WTC11 (cell line): ENCODE measurements at regions not wholly inside any gene's neighbourhood (a gene's known extent, or its start where the extent isn't known, plus 50 kb on each side); places are given as distances from the start of the nearest gene placed in this dataset.
"Not testable (repeated sequence)": the region's sequence is repeated elsewhere in the genome, so short reads cannot be mapped to it uniquely, and the experiment has no call there.

ENCODE experiments used
- ATAC-seq: fragments of 200-7000 bp; cut with Tn5 transposase; 2 replicates; pipeline ENCODE4 v1.10.0; 2021; ENCODE audit warnings: mild to moderate bottlenecking, moderate library complexity
- CTCF ChIA-PET: fragments of 300-600 bp; sonication (Branson Sonifier 250); formaldehyde crosslinking; loops from one replicate; lab custom pipeline; 2021; ENCODE audit warnings: antibody characterized with exemption; lab: Charles Lee
- POLR2A ChIA-PET: fragments of 350-600 bp; sonication (Branson Sonifier 250); formaldehyde crosslinking; loops from one replicate; lab custom pipeline; 2021; ENCODE audit warnings: antibody characterized with exemption; lab: Charles Lee
- DNase-seq: peaks from one replicate; pipeline ENCODE4 v3.0.0; 2021; ENCODE audit warnings: low spot score
- H3K27ac Mint-ChIP-seq: 2 replicates; pipeline ENCODE4 v1.8.0; 2021; ENCODE audit warnings: mixed read lengths
- H3K27me3 Mint-ChIP-seq: 2 replicates; pipeline ENCODE4 v1.8.0; 2021; ENCODE audit warnings: low read depth, mild to moderate bottlenecking, moderate library complexity, mixed read lengths
- H3K36me3 Mint-ChIP-seq: 2 replicates; pipeline ENCODE4 v1.8.0; 2021; ENCODE audit warnings: mixed read lengths
- H3K4me1 Mint-ChIP-seq: 2 replicates; pipeline ENCODE4 v1.8.0; 2022; ENCODE audit warnings: mixed read lengths
- H3K4me3 Mint-ChIP-seq: 2 replicates; pipeline ENCODE4 v1.8.0; 2021; ENCODE audit warnings: mild to moderate bottlenecking, moderate library complexity, mixed read lengths
- H3K9me3 Mint-ChIP-seq: 2 replicates; pipeline ENCODE4 v1.8.0; 2021; ENCODE audit warnings: mixed read lengths
- ATF1 ChIP-seq: sonication (generic); formaldehyde crosslinking; IDR thresholded peaks from 2 replicates; pipeline ENCODE4 v1.8.1; 2023; ENCODE audit warnings: mild to moderate bottlenecking, moderate library complexity, missing genetic modification reagents
- CREB1 ChIP-seq: sonication (generic); formaldehyde crosslinking; IDR thresholded peaks from 2 replicates; pipeline ENCODE4 v1.8.0; 2023; ENCODE audit warnings: mild to moderate bottlenecking, missing genetic modification reagents
- FOXP1 ChIP-seq: sonication (generic); formaldehyde crosslinking; IDR thresholded peaks from 2 replicates; pipeline ENCODE4 v1.8.0; 2022; ENCODE audit warnings: missing genetic modification reagents, mild to moderate bottlenecking, moderate library complexity, borderline replicate concordance
- GTF2I ChIP-seq: fragments of 250-450 bp; sonication (Bioruptor Pico); conservative IDR thresholded peaks from 2 replicates; pipeline ENCODE4 v1.4.0; 2021; ENCODE audit warnings: mild to moderate bottlenecking
- HMGA2 ChIP-seq: fragments of 250-450 bp; sonication (Bioruptor Pico); IDR thresholded peaks from 2 replicates; pipeline ENCODE4 v1.4.0; 2021; ENCODE audit warnings: mild to moderate bottlenecking, moderate library complexity
- KAT7 ChIP-seq: sonication (generic); formaldehyde crosslinking; IDR thresholded peaks from 2 replicates; pipeline ENCODE4 v1.8.1; 2023; ENCODE audit warnings: missing genetic modification reagents, mild to moderate bottlenecking, borderline replicate concordance
- NFE2L1 ChIP-seq: sonication (generic); formaldehyde crosslinking; IDR thresholded peaks from 2 replicates; pipeline ENCODE4 v1.8.1; 2023; ENCODE audit warnings: missing genetic modification reagents
- SP1 ChIP-seq: sonication (generic); formaldehyde crosslinking; conservative IDR thresholded peaks from 2 replicates; pipeline ENCODE4 v1.8.1; 2022; ENCODE audit warnings: missing genetic modification reagents
- TCF7 ChIP-seq: sonication (generic); formaldehyde crosslinking; IDR thresholded peaks from 2 replicates; pipeline ENCODE4 v1.8.0; 2022; ENCODE audit warnings: mild to moderate bottlenecking, low read depth, missing genetic modification reagents, moderate library complexity
- TEAD1 ChIP-seq: sonication (generic); formaldehyde crosslinking; IDR thresholded peaks from 2 replicates; pipeline ENCODE4 v1.8.0; 2022; ENCODE audit warnings: mild to moderate bottlenecking, missing genetic modification reagents
- TEAD4 ChIP-seq: sonication (generic); formaldehyde crosslinking; IDR thresholded peaks from 2 replicates; pipeline ENCODE4 v1.8.0; 2022; ENCODE audit warnings: mild to moderate bottlenecking, missing genetic modification reagents
- TP53 ChIP-seq: sonication (generic); formaldehyde crosslinking; IDR thresholded peaks from 2 replicates; pipeline ENCODE4 v1.8.1; 2023; ENCODE audit warnings: mild to moderate bottlenecking, missing genetic modification reagents
- ZNF121 ChIP-seq: sonication (generic); formaldehyde crosslinking; IDR thresholded peaks from 2 replicates; pipeline ENCODE4 v1.8.0; 2023; ENCODE audit warnings: missing genetic modification reagents
- ZNF138 ChIP-seq: sonication (generic); formaldehyde crosslinking; conservative IDR thresholded peaks from 2 replicates; pipeline ENCODE4 v1.8.1; 2022; ENCODE audit warnings: mild to moderate bottlenecking, moderate library complexity, missing genetic modification reagents
- ZNF423 ChIP-seq: fragments of 250-450 bp; sonication (Bioruptor Pico); IDR thresholded peaks from 2 replicates; pipeline ENCODE4 v2.1.2; 2022; ENCODE audit warnings: mild to moderate bottlenecking, moderate library complexity
- TF ChIP-seq, protein P1 (sequence below): fragments of 250-450 bp; sonication (Bioruptor Pico); IDR thresholded peaks from 2 replicates; pipeline ENCODE4 v1.8.0; 2021; ENCODE audit warnings: mild to moderate bottlenecking
- TF ChIP-seq, protein P2 (sequence below): fragments of 250-450 bp; sonication (Bioruptor Pico); IDR thresholded peaks from 2 replicates; pipeline ENCODE4 v1.9.0; 2021; ENCODE audit warnings: mild to moderate bottlenecking
- TF ChIP-seq, protein P3 (sequence below): sonication (generic); formaldehyde crosslinking; IDR thresholded peaks from 2 replicates; pipeline ENCODE4 v1.8.1; 2023; ENCODE audit warnings: mild to moderate bottlenecking, missing genetic modification reagents, moderate library complexity
- TF ChIP-seq, protein P4 (sequence below): sonication (generic); formaldehyde crosslinking; IDR thresholded peaks from 2 replicates; pipeline ENCODE4 v1.8.0; 2022; ENCODE audit warnings: mild to moderate bottlenecking, missing genetic modification reagents
- TF ChIP-seq, protein P5 (sequence below): sonication (generic); formaldehyde crosslinking; IDR thresholded peaks from 2 replicates; pipeline ENCODE4 v1.8.0; 2022; ENCODE audit warnings: mild to moderate bottlenecking, missing genetic modification reagents
- TF ChIP-seq, protein P6 (sequence below): fragments of 250-450 bp; sonication (Bioruptor Pico); IDR thresholded peaks from 2 replicates; pipeline ENCODE4 v1.9.0; 2021; ENCODE audit warnings: mild to moderate bottlenecking
- TF ChIP-seq, protein P7 (sequence below): fragments of 250-450 bp; sonication (Bioruptor Pico); IDR thresholded peaks from 2 replicates; pipeline ENCODE4 v1.9.0; 2021; ENCODE audit warnings: moderate library complexity, mild to moderate bottlenecking, inconsistent platforms, borderline replicate concordance

DNA sequence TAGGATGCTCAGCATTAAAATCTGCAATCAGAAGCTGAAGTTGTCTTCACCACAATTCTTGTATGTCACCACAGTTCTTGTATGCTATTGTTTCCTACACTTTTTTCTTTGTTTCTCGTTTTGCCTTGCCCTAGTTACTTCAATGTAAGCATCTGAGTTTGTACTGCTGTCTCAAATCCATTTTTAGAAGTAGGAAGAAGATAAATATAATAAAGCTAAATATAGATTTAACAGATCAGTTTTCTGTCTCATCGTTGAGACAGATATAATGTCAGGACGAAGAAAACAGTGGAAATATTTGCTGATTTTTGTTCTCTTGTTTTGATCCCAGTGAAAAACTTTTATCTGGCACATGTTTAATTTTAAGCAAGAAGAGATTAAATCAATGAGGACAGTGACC is 318.0 kb downstream of the QKI start:
- POLR2A ChIA-PET = interaction anchor here (0.6 kb wide), 1 partner anchor 130 kb away, joined by 3 read pairs; no protein-coding TSS in a partner anchor
- H3K27me3 Mint-ChIP-seq = no peaks in the 10 kb centered on the region; the same call in 1 of the 2 replicates
- CTCF ChIA-PET = no interaction called here
- H3K36me3 Mint-ChIP-seq = no peaks in the 10 kb centered on the region
- no peak overlapping the region for H3K27ac Mint-ChIP-seq
- no peak overlapping the region for H3K4me3 Mint-ChIP-seq
- DNase-seq = no peak
- no peak for TF ChIP-seq TEAD1 (CRISPR knock-in tag)
- no peak for TF ChIP-seq TP53 (CRISPR knock-in tag)
- TF ChIP-seq, protein P1, sequence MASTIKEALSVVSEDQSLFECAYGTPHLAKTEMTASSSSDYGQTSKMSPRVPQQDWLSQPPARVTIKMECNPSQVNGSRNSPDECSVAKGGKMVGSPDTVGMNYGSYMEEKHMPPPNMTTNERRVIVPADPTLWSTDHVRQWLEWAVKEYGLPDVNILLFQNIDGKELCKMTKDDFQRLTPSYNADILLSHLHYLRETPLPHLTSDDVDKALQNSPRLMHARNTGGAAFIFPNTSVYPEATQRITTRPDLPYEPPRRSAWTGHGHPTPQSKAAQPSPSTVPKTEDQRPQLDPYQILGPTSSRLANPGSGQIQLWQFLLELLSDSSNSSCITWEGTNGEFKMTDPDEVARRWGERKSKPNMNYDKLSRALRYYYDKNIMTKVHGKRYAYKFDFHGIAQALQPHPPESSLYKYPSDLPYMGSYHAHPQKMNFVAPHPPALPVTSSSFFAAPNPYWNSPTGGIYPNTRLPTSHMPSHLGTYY (CRISPR knock-in tag) = no peak
- no peak for TF ChIP-seq TEAD4 (CRISPR knock-in tag)
- TF ChIP-seq ZNF138 = no peak
- TF ChIP-seq, protein P2, sequence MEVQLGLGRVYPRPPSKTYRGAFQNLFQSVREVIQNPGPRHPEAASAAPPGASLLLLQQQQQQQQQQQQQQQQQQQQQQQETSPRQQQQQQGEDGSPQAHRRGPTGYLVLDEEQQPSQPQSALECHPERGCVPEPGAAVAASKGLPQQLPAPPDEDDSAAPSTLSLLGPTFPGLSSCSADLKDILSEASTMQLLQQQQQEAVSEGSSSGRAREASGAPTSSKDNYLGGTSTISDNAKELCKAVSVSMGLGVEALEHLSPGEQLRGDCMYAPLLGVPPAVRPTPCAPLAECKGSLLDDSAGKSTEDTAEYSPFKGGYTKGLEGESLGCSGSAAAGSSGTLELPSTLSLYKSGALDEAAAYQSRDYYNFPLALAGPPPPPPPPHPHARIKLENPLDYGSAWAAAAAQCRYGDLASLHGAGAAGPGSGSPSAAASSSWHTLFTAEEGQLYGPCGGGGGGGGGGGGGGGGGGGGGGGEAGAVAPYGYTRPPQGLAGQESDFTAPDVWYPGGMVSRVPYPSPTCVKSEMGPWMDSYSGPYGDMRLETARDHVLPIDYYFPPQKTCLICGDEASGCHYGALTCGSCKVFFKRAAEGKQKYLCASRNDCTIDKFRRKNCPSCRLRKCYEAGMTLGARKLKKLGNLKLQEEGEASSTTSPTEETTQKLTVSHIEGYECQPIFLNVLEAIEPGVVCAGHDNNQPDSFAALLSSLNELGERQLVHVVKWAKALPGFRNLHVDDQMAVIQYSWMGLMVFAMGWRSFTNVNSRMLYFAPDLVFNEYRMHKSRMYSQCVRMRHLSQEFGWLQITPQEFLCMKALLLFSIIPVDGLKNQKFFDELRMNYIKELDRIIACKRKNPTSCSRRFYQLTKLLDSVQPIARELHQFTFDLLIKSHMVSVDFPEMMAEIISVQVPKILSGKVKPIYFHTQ (CRISPR knock-in tag) = no peak
- TF ChIP-seq, protein P3, sequence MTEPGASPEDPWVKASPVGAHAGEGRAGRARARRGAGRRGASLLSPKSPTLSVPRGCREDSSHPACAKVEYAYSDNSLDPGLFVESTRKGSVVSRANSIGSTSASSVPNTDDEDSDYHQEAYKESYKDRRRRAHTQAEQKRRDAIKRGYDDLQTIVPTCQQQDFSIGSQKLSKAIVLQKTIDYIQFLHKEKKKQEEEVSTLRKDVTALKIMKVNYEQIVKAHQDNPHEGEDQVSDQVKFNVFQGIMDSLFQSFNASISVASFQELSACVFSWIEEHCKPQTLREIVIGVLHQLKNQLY (CRISPR knock-in tag) = no peak
- TF ChIP-seq TCF7 (CRISPR knock-in tag) = no peak
- no peak for TF ChIP-seq ZNF423 (CRISPR knock-in tag)
- TF ChIP-seq GTF2I (CRISPR knock-in tag) = no peak
- no peak for TF ChIP-seq ATF1 (CRISPR knock-in tag)
- TF ChIP-seq SP1 (CRISPR knock-in tag) = no peak
- TF ChIP-seq FOXP1 (CRISPR knock-in tag) = no peak
- no peak for TF ChIP-seq KAT7 (CRISPR knock-in tag)
- no peak for TF ChIP-seq CREB1 (CRISPR knock-in tag)
- no peak for TF ChIP-seq ZNF121
- H3K4me1 Mint-ChIP-seq = peaks cover 4% of the 10 kb centered on the region
- H3K9me3 Mint-ChIP-seq = no peaks in the 10 kb centered on the region
- ATAC-seq = no peak

DNA sequence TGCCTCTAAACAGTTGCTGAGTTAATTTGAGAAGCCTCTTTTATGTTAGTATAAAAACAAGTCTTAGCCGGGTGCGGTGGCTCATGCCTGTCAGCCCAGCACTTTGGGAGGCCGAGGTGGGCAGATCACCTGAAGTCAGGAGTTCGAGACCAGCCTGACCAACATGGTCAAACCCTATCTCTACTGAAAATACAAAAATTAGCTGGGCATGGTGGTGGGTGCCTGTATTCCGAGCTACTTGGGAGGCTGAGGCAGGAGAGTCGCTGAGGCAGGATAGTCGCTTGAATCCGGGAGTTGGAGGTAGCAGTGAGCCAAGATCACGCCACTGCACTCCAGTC is 317.5 kb downstream of the QKI start:
- H3K27ac Mint-ChIP-seq, ATAC-seq, H3K36me3 Mint-ChIP-seq, H3K9me3 Mint-ChIP-seq, DNase-seq, CTCF ChIA-PET, H3K4me1 Mint-ChIP-seq, H3K4me3 Mint-ChIP-seq, H3K27me3 Mint-ChIP-seq: not testable (repeated sequence)
- POLR2A ChIA-PET = interaction anchor here (0.6 kb wide), 1 partner anchor 131 kb away, joined by 3 read pairs; no protein-coding TSS in a partner anchor

DNA sequence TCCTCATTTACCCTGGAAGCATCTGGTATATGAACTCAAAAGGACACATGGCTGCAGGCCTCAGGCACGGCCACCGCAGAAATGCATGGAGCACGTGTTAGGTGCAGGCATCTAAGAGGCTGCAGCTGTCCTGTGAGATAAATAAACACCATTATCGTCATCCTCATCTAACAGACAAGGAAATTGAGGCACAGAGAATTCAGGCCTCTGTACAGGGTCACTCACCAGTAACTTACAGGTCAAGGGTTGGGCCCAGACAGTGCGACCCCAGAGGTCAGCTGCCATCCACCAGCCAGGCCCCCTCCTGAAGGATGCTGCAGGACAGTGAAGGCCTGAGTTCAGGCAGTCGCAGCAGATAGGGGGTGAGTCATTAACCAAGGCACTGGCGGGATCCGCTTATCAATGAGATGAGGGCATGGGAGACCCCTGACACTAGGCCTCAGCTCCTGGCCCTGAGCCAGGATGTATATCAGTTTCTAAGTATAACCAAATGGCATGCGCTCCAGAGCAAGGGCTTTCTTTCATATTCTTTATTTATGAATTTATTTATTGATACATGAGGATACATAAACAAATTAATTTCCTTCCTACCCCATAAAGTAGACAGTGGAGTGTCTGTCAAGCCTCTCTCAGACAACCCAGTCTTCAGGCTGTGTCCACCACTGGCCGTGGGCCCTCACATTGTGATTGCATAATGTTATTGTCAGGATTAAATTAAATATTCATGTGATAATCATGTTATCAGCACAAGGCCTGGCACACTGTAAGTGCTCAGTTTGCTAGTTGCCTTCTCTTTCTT is 316.9 kb downstream of the QKI start:
- Mint-ChIP-seq H3K4me3 (no peak overlapping the region), H3K9me3 (no peaks in the 10 kb centered on the region), H3K27ac (no peak overlapping the region), H3K36me3 (no peaks in the 10 kb centered on the region), H3K4me1 (peaks cover 4% of the 10 kb centered on the region), H3K27me3 (no peaks in the 10 kb centered on the region)
- ATAC-seq (no peak), DNase-seq (no peak)
- ChIA-PET CTCF (no interaction called here), POLR2A (interaction anchor here (0.6 kb wide), 1 partner anchor 131 kb away, joined by 3 read pairs; no protein-coding TSS in a partner anchor)
- TF ChIP-seq, protein P1 (CRISPR knock-in tag) = no peak
- TF ChIP-seq NFE2L1 (CRISPR knock-in tag) (no peak), CREB1 (CRISPR knock-in tag) (no peak), HMGA2 (CRISPR knock-in tag) (no peak)
- TF ChIP-seq, protein P4, sequence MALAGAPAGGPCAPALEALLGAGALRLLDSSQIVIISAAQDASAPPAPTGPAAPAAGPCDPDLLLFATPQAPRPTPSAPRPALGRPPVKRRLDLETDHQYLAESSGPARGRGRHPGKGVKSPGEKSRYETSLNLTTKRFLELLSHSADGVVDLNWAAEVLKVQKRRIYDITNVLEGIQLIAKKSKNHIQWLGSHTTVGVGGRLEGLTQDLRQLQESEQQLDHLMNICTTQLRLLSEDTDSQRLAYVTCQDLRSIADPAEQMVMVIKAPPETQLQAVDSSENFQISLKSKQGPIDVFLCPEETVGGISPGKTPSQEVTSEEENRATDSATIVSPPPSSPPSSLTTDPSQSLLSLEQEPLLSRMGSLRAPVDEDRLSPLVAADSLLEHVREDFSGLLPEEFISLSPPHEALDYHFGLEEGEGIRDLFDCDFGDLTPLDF (CRISPR knock-in tag) = no peak
- TF ChIP-seq, protein P5, sequence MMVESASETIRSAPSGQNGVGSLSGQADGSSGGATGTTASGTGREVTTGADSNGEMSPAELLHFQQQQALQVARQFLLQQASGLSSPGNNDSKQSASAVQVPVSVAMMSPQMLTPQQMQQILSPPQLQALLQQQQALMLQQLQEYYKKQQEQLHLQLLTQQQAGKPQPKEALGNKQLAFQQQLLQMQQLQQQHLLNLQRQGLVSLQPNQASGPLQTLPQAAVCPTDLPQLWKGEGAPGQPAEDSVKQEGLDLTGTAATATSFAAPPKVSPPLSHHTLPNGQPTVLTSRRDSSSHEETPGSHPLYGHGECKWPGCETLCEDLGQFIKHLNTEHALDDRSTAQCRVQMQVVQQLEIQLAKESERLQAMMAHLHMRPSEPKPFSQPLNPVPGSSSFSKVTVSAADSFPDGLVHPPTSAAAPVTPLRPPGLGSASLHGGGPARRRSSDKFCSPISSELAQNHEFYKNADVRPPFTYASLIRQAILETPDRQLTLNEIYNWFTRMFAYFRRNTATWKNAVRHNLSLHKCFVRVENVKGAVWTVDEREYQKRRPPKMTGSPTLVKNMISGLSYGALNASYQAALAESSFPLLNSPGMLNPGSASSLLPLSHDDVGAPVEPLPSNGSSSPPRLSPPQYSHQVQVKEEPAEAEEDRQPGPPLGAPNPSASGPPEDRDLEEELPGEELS (CRISPR knock-in tag) = no peak
- TF ChIP-seq, protein P6, sequence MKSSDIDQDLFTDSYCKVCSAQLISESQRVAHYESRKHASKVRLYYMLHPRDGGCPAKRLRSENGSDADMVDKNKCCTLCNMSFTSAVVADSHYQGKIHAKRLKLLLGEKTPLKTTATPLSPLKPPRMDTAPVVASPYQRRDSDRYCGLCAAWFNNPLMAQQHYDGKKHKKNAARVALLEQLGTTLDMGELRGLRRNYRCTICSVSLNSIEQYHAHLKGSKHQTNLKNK (CRISPR knock-in tag) = no peak
- TF ChIP-seq, protein P7, sequence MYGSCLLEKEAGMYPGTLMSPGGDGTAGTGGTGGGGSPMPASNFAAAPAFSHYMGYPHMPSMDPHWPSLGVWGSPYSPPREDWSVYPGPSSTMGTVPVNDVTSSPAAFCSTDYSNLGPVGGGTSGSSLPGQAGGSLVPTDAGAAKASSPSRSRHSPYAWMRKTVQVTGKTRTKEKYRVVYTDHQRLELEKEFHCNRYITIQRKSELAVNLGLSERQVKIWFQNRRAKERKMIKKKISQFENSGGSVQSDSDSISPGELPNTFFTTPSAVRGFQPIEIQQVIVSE (CRISPR knock-in tag) = no peak
